ENCODE measurements at regions not wholly inside any gene's neighbourhood (a gene's known extent, or its start where the extent isn't known, plus 50 kb on each side); places are given as distances from the start of the nearest gene placed in this dataset.

- Histone ChIP-seq H3K36me3 (no peaks in the 10 kb centered on the region), H3K27me3 (no peaks in the 10 kb centered on the region), H3K27ac (no peak overlapping the region), H3K4me1 (no peaks in the 10 kb centered on the region), H3K4me3 (no peak overlapping the region), H3K9me3 (no peaks in the 10 kb centered on the region)
- TF ChIP-seq, protein P1, sequence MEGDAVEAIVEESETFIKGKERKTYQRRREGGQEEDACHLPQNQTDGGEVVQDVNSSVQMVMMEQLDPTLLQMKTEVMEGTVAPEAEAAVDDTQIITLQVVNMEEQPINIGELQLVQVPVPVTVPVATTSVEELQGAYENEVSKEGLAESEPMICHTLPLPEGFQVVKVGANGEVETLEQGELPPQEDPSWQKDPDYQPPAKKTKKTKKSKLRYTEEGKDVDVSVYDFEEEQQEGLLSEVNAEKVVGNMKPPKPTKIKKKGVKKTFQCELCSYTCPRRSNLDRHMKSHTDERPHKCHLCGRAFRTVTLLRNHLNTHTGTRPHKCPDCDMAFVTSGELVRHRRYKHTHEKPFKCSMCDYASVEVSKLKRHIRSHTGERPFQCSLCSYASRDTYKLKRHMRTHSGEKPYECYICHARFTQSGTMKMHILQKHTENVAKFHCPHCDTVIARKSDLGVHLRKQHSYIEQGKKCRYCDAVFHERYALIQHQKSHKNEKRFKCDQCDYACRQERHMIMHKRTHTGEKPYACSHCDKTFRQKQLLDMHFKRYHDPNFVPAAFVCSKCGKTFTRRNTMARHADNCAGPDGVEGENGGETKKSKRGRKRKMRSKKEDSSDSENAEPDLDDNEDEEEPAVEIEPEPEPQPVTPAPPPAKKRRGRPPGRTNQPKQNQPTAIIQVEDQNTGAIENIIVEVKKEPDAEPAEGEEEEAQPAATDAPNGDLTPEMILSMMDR (IDR thresholded peaks at IDR 0.05): no peak
- TF ChIP-seq POLR2AphosphoS5 (IDR thresholded peaks at IDR 0.05) (no peak), POLR2A (IDR thresholded peaks at IDR 0.05) (no peak), EP300 (IDR thresholded peaks at IDR 0.05) (no peak)
- DNase-seq: no peak
- intact Hi-C loops (cut with DNase I): no loop called here
Observed at GRCh38 chr7:106384373-106384772, 99.6 kb upstream of the NAMPT start.

DNA sequence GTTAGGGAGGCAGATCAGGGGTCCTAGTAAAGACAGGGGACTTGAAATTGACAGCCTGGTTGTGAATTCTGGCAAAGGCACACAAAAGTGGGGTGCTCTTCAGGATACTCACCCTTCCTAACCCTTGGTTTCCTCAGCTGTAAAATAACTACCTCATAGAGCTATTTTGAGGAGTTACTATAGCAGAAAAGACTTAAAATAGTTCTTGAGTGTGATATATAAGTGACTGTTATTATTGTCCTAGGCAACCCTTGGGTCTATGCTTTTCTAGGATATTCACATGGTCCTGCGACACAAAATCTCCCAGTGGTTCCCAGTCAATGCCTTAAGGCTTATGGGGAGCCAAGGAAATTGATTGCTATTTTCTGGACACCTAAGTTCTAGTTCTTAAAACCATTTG is 98.1 kb upstream of the NAMPT start:
- 95 to 96% methylated on average over 1 of the region's 1 CpG for WGBS, 2 donors
- TF ChIP-seq POLR2A (IDR thresholded peaks at IDR 0.05) (no peak), POLR2AphosphoS5 (IDR thresholded peaks at IDR 0.05) (no peak), EP300 (IDR thresholded peaks at IDR 0.05) (no peak)
- TF ChIP-seq, protein P1 (IDR thresholded peaks at IDR 0.05): no peak
- Histone ChIP-seq H3K27ac (no peak overlapping the region), H3K4me3 (no peak overlapping the region), H3K36me3 (no peaks in the 10 kb centered on the region), H3K27me3 (no peaks in the 10 kb centered on the region), H3K4me1 (no peaks in the 10 kb centered on the region), H3K9me3 (no peaks in the 10 kb centered on the region)
- intact Hi-C loops (cut with DNase I): no loop called here
- no peak for DNase-seq

GRCh38 chr7:106382129-106382528 is 97.3 kb upstream of the NAMPT start:
- Histone ChIP-seq H3K27me3 (no peaks in the 10 kb centered on the region), H3K36me3 (no peaks in the 10 kb centered on the region), H3K4me1 (no peaks in the 10 kb centered on the region), H3K9me3 (no peaks in the 10 kb centered on the region), H3K4me3 (no peak overlapping the region), H3K27ac (no peak overlapping the region)
- intact Hi-C loops (cut with DNase I): no loop called here
- TF ChIP-seq, protein P1 (IDR thresholded peaks at IDR 0.05): no peak
- TF ChIP-seq POLR2AphosphoS5 (IDR thresholded peaks at IDR 0.05) (no peak), EP300 (IDR thresholded peaks at IDR 0.05) (no peak), POLR2A (IDR thresholded peaks at IDR 0.05) (no peak)
- DNase-seq: no peak
- 89 to 96% methylated on average over 1 of the region's 1 CpG for WGBS, 2 donors

- Histone ChIP-seq H3K36me3 (no peaks in the 10 kb centered on the region), H3K4me3 (no peak overlapping the region), H3K27ac (no peak overlapping the region), H3K4me1 (no peaks in the 10 kb centered on the region), H3K27me3 (no peaks in the 10 kb centered on the region), H3K9me3 (no peaks in the 10 kb centered on the region)
- intact Hi-C loops (cut with DNase I): no loop called here
- TF ChIP-seq EP300 (IDR thresholded peaks at IDR 0.05): no peak
- TF ChIP-seq, protein P1 (IDR thresholded peaks at IDR 0.05): no peak
- TF ChIP-seq POLR2AphosphoS5 (IDR thresholded peaks at IDR 0.05): no peak
- TF ChIP-seq POLR2A (IDR thresholded peaks at IDR 0.05): no peak
- DNase-seq: no peak
- WGBS, 2 donors: 76 to 89% methylated on average over 2 of the region's 2 CpGs
Observed at GRCh38 chr7:106381252-106381651, 96.5 kb upstream of the NAMPT start.

GRCh38 chr7:106377847-106378361 is 93.1 kb upstream of the NAMPT start:
- Histone ChIP-seq H3K4me3 (no peak overlapping the region), H3K36me3 (no peaks in the 10 kb centered on the region), H3K27ac (no peak overlapping the region), H3K27me3 (no peaks in the 10 kb centered on the region), H3K4me1 (no peaks in the 10 kb centered on the region), H3K9me3 (no peaks in the 10 kb centered on the region)
- no peak for TF ChIP-seq POLR2A (IDR thresholded peaks at IDR 0.05)
- TF ChIP-seq, protein P1 (IDR thresholded peaks at IDR 0.05): no peak
- TF ChIP-seq POLR2AphosphoS5 (IDR thresholded peaks at IDR 0.05): no peak
- no peak for TF ChIP-seq EP300 (IDR thresholded peaks at IDR 0.05)
- intact Hi-C loops (cut with DNase I): no loop called here
- WGBS, 2 donors: 90 to 95% methylated on average over 3 of the region's 3 CpGs
- no peak for DNase-seq

Measured in sigmoid colon (tissue), 6 donors.